HepG2 (cell line): ENCODE measurements at regions not wholly inside any gene's neighbourhood (a gene's known extent, or its start where the extent isn't known, plus 50 kb on each side); places are given as distances from the start of the nearest gene placed in this dataset.

Source experiments
- EZH2 ChIP-seq: conservative IDR thresholded peaks from 2 replicates; pipeline ENCODE4 v1.6.1; 2012; ENCODE audit warnings: mild to moderate bottlenecking, low read depth, low read length, moderate library complexity
- MBNL3 ChIP-seq: fragments of 250-450 bp; sonication (Bioruptor Pico); conservative IDR thresholded peaks from 2 replicates; pipeline ENCODE4 v1.8.0; 2022; ENCODE audit warnings: mild to moderate bottlenecking, inconsistent platforms
- RFX5 ChIP-seq: IDR thresholded peaks from 2 replicates; pipeline ENCODE4 v1.6.1; 2011; ENCODE audit warnings: low read depth, low read length, improper control_type of control experiment
- RFXAP ChIP-seq: sonication (generic); formaldehyde crosslinking; IDR thresholded peaks from 2 replicates; pipeline ENCODE4 v1.4.0; 2020; ENCODE audit warnings: missing genetic modification reagents, borderline replicate concordance
- ZNF740 ChIP-seq: sonication (generic); formaldehyde crosslinking; IDR thresholded peaks from 2 replicates; pipeline ENCODE4 v1.4.0; 2020; ENCODE audit warnings: missing genetic modification reagents
- TF ChIP-seq, protein P1 (sequence below): sonication (generic); formaldehyde crosslinking; IDR thresholded peaks from 2 replicates; pipeline ENCODE4 v1.4.0; 2020; ENCODE audit warnings: mild to moderate bottlenecking, missing genetic modification reagents
- TF ChIP-seq, protein P2 (sequence below): sonication (generic); formaldehyde crosslinking; IDR thresholded peaks from 2 replicates; pipeline ENCODE4 v1.5.1; 2020; ENCODE audit warnings: missing genetic modification reagents, mild to moderate bottlenecking, borderline replicate concordance

GRCh38 chrX:16223385-16223784 is 56.1 kb downstream of the MAGEB17 start:
- no peak for TF ChIP-seq RFXAP (CRISPR knock-in tag)
- TF ChIP-seq, protein P1, sequence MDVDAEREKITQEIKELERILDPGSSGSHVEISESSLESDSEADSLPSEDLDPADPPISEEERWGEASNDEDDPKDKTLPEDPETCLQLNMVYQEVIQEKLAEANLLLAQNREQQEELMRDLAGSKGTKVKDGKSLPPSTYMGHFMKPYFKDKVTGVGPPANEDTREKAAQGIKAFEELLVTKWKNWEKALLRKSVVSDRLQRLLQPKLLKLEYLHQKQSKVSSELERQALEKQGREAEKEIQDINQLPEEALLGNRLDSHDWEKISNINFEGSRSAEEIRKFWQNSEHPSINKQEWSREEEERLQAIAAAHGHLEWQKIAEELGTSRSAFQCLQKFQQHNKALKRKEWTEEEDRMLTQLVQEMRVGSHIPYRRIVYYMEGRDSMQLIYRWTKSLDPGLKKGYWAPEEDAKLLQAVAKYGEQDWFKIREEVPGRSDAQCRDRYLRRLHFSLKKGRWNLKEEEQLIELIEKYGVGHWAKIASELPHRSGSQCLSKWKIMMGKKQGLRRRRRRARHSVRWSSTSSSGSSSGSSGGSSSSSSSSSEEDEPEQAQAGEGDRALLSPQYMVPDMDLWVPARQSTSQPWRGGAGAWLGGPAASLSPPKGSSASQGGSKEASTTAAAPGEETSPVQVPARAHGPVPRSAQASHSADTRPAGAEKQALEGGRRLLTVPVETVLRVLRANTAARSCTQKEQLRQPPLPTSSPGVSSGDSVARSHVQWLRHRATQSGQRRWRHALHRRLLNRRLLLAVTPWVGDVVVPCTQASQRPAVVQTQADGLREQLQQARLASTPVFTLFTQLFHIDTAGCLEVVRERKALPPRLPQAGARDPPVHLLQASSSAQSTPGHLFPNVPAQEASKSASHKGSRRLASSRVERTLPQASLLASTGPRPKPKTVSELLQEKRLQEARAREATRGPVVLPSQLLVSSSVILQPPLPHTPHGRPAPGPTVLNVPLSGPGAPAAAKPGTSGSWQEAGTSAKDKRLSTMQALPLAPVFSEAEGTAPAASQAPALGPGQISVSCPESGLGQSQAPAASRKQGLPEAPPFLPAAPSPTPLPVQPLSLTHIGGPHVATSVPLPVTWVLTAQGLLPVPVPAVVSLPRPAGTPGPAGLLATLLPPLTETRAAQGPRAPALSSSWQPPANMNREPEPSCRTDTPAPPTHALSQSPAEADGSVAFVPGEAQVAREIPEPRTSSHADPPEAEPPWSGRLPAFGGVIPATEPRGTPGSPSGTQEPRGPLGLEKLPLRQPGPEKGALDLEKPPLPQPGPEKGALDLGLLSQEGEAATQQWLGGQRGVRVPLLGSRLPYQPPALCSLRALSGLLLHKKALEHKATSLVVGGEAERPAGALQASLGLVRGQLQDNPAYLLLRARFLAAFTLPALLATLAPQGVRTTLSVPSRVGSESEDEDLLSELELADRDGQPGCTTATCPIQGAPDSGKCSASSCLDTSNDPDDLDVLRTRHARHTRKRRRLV (CRISPR knock-in tag): no peak
- no peak for TF ChIP-seq RFX5
- TF ChIP-seq, protein P2, sequence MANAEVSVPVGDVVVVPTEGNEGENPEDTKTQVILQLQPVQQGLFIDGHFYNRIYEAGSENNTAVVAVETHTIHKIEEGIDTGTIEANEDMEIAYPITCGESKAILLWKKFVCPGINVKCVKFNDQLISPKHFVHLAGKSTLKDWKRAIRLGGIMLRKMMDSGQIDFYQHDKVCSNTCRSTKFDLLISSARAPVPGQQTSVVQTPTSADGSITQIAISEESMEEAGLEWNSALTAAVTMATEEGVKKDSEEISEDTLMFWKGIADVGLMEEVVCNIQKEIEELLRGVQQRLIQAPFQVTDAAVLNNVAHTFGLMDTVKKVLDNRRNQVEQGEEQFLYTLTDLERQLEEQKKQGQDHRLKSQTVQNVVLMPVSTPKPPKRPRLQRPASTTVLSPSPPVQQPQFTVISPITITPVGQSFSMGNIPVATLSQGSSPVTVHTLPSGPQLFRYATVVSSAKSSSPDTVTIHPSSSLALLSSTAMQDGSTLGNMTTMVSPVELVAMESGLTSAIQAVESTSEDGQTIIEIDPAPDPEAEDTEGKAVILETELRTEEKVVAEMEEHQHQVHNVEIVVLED (CRISPR knock-in tag): no peak
- TF ChIP-seq MBNL3 (CRISPR knock-in tag): no peak
- no peak for TF ChIP-seq ZNF740 (CRISPR knock-in tag)
- no peak for TF ChIP-seq EZH2
